ENCODE measurements at regions not wholly inside any gene's neighbourhood (a gene's known extent, or its start where the extent isn't known, plus 50 kb on each side); places are given as distances from the start of the nearest gene placed in this dataset.
"Not testable (repeated sequence)": the region's sequence is repeated elsewhere in the genome, so short reads cannot be mapped to it uniquely, and the experiment has no call there.

DNA sequence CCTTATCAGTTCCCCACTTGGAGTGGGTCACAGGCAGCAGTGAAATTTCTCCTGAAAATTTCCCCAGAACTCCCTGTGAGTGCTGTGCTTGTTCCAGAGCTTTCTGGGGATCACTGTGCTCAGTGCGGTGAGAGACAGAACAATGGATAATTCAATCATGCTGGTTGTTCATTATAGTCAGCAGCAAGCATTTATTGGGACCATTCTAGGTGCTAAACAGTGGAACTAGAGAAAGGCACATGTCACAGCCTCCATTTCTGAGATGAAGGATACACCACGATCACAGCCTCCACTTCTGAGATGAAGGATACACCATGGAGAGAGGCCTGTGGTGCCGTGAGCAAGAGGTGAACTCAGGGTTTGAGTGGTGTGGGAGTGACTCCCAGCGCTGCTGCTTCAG is 92.8 kb downstream of the TRIM69 start:
- H3K4me3 Mint-ChIP-seq; H3K4me3 ChIP-seq (ENCODE audit: low read length); H3K27ac ChIP-seq (ENCODE audit: low read length); H3K9me3 ChIP-seq (ENCODE audit: control insufficient read depth, insufficient read depth, low read length); H3K4me1 Mint-ChIP-seq; intact Hi-C loops (cut with micrococcal nuclease); H3K36me3 Mint-ChIP-seq; H3K27me3 ChIP-seq (ENCODE audit: control insufficient read depth, insufficient read depth, low read length); H3K27ac Mint-ChIP-seq; H3K27me3 Mint-ChIP-seq (ENCODE audit: low read depth in 2 of 2); H3K36me3 ChIP-seq (ENCODE audit: control insufficient read depth, insufficient read depth, low read length); ATAC-seq; H3K9me3 Mint-ChIP-seq; H3K4me1 ChIP-seq (ENCODE audit: control insufficient read depth, insufficient read depth, low read length); DNase-seq: not testable (repeated sequence)
- WGBS (ENCODE audit: insufficient coverage): 97% methylated on average over 3 of the region's 4 CpGs

DNA sequence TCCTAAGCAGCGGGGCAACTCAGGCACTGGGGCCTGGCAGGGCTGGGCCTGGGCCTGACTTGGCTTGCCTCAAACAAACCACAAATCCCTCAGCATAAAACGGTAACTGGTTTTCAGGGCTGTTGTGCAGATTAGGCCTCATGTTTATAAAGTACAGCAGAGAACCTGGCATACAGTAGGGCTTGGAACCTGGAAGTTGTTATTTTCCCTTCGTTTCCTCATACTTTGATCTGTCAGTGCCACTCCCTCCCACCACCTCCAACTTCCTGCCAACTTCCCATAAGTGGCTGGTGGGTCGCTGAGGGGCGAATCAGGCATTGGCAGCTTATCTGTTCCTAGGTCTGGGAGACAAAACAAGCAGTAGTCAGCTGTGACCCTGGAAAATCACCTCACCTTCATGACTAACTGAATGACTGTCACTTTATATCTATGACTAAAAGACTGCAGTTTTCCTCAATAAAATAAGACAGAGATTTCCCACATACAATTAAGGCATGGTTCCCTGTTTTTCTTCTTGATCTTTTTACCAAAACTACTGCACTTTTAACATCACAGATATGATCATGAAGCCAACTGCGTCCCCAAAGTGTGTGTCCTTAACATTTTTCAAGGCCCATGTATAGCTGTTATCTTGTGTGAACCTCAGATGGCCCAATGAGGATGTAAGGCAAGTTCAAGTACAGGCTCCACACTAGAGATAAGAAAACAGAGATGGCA is 94.5 kb downstream of the TRIM69 start:
- H3K4me1 ChIP-seq (ENCODE audit: control insufficient read depth, insufficient read depth, low read length); H3K27ac Mint-ChIP-seq; H3K27me3 Mint-ChIP-seq (ENCODE audit: low read depth in 2 of 2); H3K36me3 Mint-ChIP-seq; DNase-seq; H3K27me3 ChIP-seq (ENCODE audit: control insufficient read depth, insufficient read depth, low read length); H3K36me3 ChIP-seq (ENCODE audit: control insufficient read depth, insufficient read depth, low read length); H3K4me1 Mint-ChIP-seq; intact Hi-C loops (cut with micrococcal nuclease); H3K27ac ChIP-seq (ENCODE audit: low read length); H3K4me3 Mint-ChIP-seq; H3K9me3 ChIP-seq (ENCODE audit: control insufficient read depth, insufficient read depth, low read length); ATAC-seq; H3K9me3 Mint-ChIP-seq; H3K4me3 ChIP-seq (ENCODE audit: low read length): not testable (repeated sequence)
- 43% methylated on average over 5 of the region's 6 CpGs for WGBS (ENCODE audit: insufficient coverage)

- H3K4me1 ChIP-seq (ENCODE audit: control insufficient read depth, insufficient read depth, low read length); H3K27ac ChIP-seq (ENCODE audit: low read length); DNase-seq; ATAC-seq; H3K9me3 ChIP-seq (ENCODE audit: control insufficient read depth, insufficient read depth, low read length); H3K36me3 ChIP-seq (ENCODE audit: control insufficient read depth, insufficient read depth, low read length); H3K4me1 Mint-ChIP-seq; H3K9me3 Mint-ChIP-seq; H3K36me3 Mint-ChIP-seq; H3K27me3 ChIP-seq (ENCODE audit: control insufficient read depth, insufficient read depth, low read length); H3K4me3 Mint-ChIP-seq; H3K4me3 ChIP-seq (ENCODE audit: low read length); H3K27me3 Mint-ChIP-seq (ENCODE audit: low read depth in 2 of 2); H3K27ac Mint-ChIP-seq; intact Hi-C loops (cut with micrococcal nuclease): not testable (repeated sequence)
- 83% methylated on average over 6 of the region's 8 CpGs for WGBS (ENCODE audit: insufficient coverage)
Measured at GRCh38 chr15:44831409-44831741, 95.0 kb downstream of the TRIM69 start.

DNA sequence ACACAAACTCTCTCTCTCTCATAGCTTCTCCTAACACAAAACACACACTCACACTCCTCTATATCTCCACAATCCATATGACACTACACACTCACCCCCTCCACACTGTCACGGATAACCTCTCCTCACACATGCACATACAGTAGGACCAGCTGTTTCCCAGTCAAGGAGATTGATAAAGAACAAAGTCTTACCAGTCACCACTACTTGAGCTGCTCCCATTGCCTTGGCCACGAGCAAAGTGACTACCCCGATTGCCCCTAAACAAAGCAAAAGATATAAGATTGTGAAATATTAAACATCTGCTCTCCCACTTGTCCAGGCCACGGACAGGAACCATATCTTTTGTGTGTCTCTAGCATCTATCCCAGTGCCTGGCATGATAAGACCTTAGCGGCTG is 95.8 kb downstream of the TRIM69 start:
- H3K27me3 Mint-ChIP-seq (ENCODE audit: low read depth in 2 of 2); intact Hi-C loops (cut with micrococcal nuclease); H3K27me3 ChIP-seq (ENCODE audit: control insufficient read depth, insufficient read depth, low read length); H3K36me3 ChIP-seq (ENCODE audit: control insufficient read depth, insufficient read depth, low read length); H3K4me1 Mint-ChIP-seq; ATAC-seq; H3K27ac ChIP-seq (ENCODE audit: low read length); H3K36me3 Mint-ChIP-seq; DNase-seq; H3K9me3 Mint-ChIP-seq; H3K4me1 ChIP-seq (ENCODE audit: control insufficient read depth, insufficient read depth, low read length); H3K4me3 ChIP-seq (ENCODE audit: low read length); H3K27ac Mint-ChIP-seq; H3K4me3 Mint-ChIP-seq; H3K9me3 ChIP-seq (ENCODE audit: control insufficient read depth, insufficient read depth, low read length): not testable (repeated sequence)
- 81% methylated on average over 5 of the region's 5 CpGs for WGBS (ENCODE audit: insufficient coverage)

DNA sequence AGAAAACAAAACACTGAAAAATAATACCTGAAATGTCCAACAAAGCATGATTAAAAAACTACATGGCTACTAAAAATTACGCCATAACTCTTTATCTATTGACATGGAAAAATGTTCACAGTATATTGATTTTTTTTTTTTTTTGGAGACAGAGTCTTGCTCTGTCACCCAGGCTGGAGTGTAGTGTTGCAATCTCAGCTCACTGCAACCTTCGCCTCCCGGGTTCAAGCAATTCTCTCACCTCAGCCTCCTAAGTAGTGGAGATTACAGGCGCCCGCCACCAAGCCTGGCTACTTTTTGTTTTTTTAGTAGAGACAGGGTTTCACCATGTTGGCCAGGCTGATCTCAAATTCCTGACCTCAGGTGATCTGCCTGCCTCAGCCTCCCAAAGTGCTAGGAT is 96.8 kb downstream of the TRIM69 start:
- H3K4me1 ChIP-seq (ENCODE audit: control insufficient read depth, insufficient read depth, low read length); H3K27ac Mint-ChIP-seq; DNase-seq; H3K27me3 Mint-ChIP-seq (ENCODE audit: low read depth in 2 of 2); H3K27me3 ChIP-seq (ENCODE audit: control insufficient read depth, insufficient read depth, low read length); H3K9me3 ChIP-seq (ENCODE audit: control insufficient read depth, insufficient read depth, low read length); H3K27ac ChIP-seq (ENCODE audit: low read length); H3K9me3 Mint-ChIP-seq; H3K36me3 Mint-ChIP-seq; ATAC-seq; H3K4me3 Mint-ChIP-seq; H3K36me3 ChIP-seq (ENCODE audit: control insufficient read depth, insufficient read depth, low read length); H3K4me3 ChIP-seq (ENCODE audit: low read length); intact Hi-C loops (cut with micrococcal nuclease); H3K4me1 Mint-ChIP-seq: not testable (repeated sequence)
- WGBS (ENCODE audit: insufficient coverage): 91% methylated on average over 4 of the region's 5 CpGs

- H3K4me1 ChIP-seq (ENCODE audit: control insufficient read depth, insufficient read depth, low read length); H3K4me1 Mint-ChIP-seq; H3K27me3 Mint-ChIP-seq (ENCODE audit: low read depth in 2 of 2); H3K27ac Mint-ChIP-seq; H3K27me3 ChIP-seq (ENCODE audit: control insufficient read depth, insufficient read depth, low read length); intact Hi-C loops (cut with micrococcal nuclease); H3K4me3 Mint-ChIP-seq; H3K27ac ChIP-seq (ENCODE audit: low read length); DNase-seq; H3K9me3 Mint-ChIP-seq; H3K36me3 ChIP-seq (ENCODE audit: control insufficient read depth, insufficient read depth, low read length); H3K9me3 ChIP-seq (ENCODE audit: control insufficient read depth, insufficient read depth, low read length); ATAC-seq; H3K36me3 Mint-ChIP-seq; H3K4me3 ChIP-seq (ENCODE audit: low read length): not testable (repeated sequence)
- 88% methylated on average over 2 of the region's 4 CpGs for WGBS (ENCODE audit: insufficient coverage)
Measured at GRCh38 chr15:44833761-44834160, 97.4 kb downstream of the TRIM69 start.

DNA sequence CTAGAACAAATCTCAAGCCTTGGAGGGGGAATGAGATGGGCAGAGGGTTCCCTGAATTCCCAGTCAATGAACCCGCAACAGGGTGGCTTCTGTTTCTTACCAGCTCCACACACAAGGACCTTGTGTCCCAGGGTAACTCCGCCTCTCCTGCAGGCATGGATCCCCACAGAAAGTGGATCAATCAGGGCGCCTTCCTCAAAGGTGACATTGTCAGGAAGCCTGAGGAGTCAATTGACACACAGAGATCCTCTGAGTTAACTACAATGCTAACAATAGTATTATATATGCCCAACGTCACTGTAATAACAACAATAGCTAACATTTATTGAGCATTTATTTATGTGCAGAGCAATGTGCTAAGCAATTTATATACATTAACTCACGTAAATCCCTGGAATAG is 98.8 kb downstream of the TRIM69 start:
- H3K4me1 ChIP-seq (ENCODE audit: control insufficient read depth, insufficient read depth, low read length); intact Hi-C loops (cut with micrococcal nuclease); H3K4me3 Mint-ChIP-seq; H3K27me3 ChIP-seq (ENCODE audit: control insufficient read depth, insufficient read depth, low read length); ATAC-seq; DNase-seq; H3K36me3 Mint-ChIP-seq; H3K4me3 ChIP-seq (ENCODE audit: low read length); H3K27ac ChIP-seq (ENCODE audit: low read length); H3K9me3 Mint-ChIP-seq; H3K27ac Mint-ChIP-seq; H3K36me3 ChIP-seq (ENCODE audit: control insufficient read depth, insufficient read depth, low read length); H3K27me3 Mint-ChIP-seq (ENCODE audit: low read depth in 2 of 2); H3K4me1 Mint-ChIP-seq; H3K9me3 ChIP-seq (ENCODE audit: control insufficient read depth, insufficient read depth, low read length): not testable (repeated sequence)
- WGBS (ENCODE audit: insufficient coverage): 96% methylated on average over 2 of the region's 5 CpGs

All from natural killer cell (primary cell).